ENCODE measurements at regions not wholly inside any gene's neighbourhood (a gene's known extent, or its start where the extent isn't known, plus 50 kb on each side); places are given as distances from the start of the nearest gene placed in this dataset.
"Not testable (repeated sequence)": the region's sequence is repeated elsewhere in the genome, so short reads cannot be mapped to it uniquely, and the experiment has no call there.

- DNase-seq (ENCODE audit: low spot score) = no peak
Observed at GRCh38 chr3:125645616-125646015, 50.3 kb upstream of the OSBPL11 start.

- DNase-seq (ENCODE audit: low spot score) = no peak
Observed at GRCh38 chr3:125646581-125646980, 51.3 kb upstream of the OSBPL11 start.

GRCh38 chr3:125647318-125648014 lies 52.2 kb upstream of the OSBPL11 start:
- DNase-seq (ENCODE audit: low spot score) = peak; percentile 92

GRCh38 chr3:125651244-125651643 lies 55.9 kb upstream of the OSBPL11 start:
- DNase-seq (ENCODE audit: low spot score) = no peak

- no peak for DNase-seq (ENCODE audit: low spot score)
Observed at GRCh38 chr3:125652349-125652748, 57.1 kb upstream of the OSBPL11 start.

GRCh38 chr3:125654526-125654925 lies 59.2 kb upstream of the OSBPL11 start:
- DNase-seq (ENCODE audit: low spot score) = no peak

GRCh38 chr3:125662675-125663074 lies 67.4 kb upstream of the OSBPL11 start:
- no peak for DNase-seq (ENCODE audit: low spot score)

- DNase-seq (ENCODE audit: low spot score) = no peak
Observed at GRCh38 chr3:125670352-125670751, 75.1 kb upstream of the OSBPL11 start.

GRCh38 chr3:125670945-125671344 lies 75.6 kb upstream of the OSBPL11 start:
- DNase-seq (ENCODE audit: low spot score) = no peak

GRCh38 chr3:125671461-125672243 lies 76.4 kb upstream of the OSBPL11 start:
- DNase-seq (ENCODE audit: low spot score) = no peak

- no peak for DNase-seq (ENCODE audit: low spot score)
Observed at GRCh38 chr3:125675791-125676190, 80.5 kb upstream of the OSBPL11 start.

- DNase-seq (ENCODE audit: low spot score) = peak; percentile 74
Observed at GRCh38 chr3:125679258-125679657, 84.0 kb upstream of the OSBPL11 start.

GRCh38 chr3:125681146-125681545 lies 85.8 kb upstream of the OSBPL11 start:
- no peak for DNase-seq (ENCODE audit: low spot score)

GRCh38 chr3:125681906-125682305 lies 86.6 kb upstream of the OSBPL11 start:
- not testable (repeated sequence) for DNase-seq (ENCODE audit: low spot score)

GRCh38 chr3:125682610-125683009 lies 87.3 kb upstream of the OSBPL11 start:
- DNase-seq (ENCODE audit: low spot score) = not testable (repeated sequence)

GRCh38 chr3:125683067-125683829 lies 88.0 kb upstream of the OSBPL11 start:
- DNase-seq (ENCODE audit: low spot score) = no peak

GRCh38 chr3:125684199-125684598 lies 88.9 kb upstream of the OSBPL11 start:
- peak; percentile 34 for DNase-seq (ENCODE audit: low spot score)

- not testable (repeated sequence) for DNase-seq (ENCODE audit: low spot score)
Observed at GRCh38 chr3:125685741-125686140, 90.4 kb upstream of the OSBPL11 start.

- no peak for DNase-seq (ENCODE audit: low spot score)
Observed at GRCh38 chr3:125692361-125692760, 97.1 kb upstream of the OSBPL11 start.

GRCh38 chr3:125693887-125694286 lies 98.6 kb upstream of the OSBPL11 start:
- no peak for DNase-seq (ENCODE audit: low spot score)

GRCh38 chr3:125694761-125695294 lies 99.5 kb upstream of the OSBPL11 start:
- DNase-seq (ENCODE audit: low spot score) = no peak

- DNase-seq (ENCODE audit: low spot score) = no peak
Observed at GRCh38 chr3:125695688-125696087, 100.4 kb upstream of the OSBPL11 start.
